Loucy (cell line): ENCODE measurements at regions not wholly inside any gene's neighbourhood (a gene's known extent, or its start where the extent isn't known, plus 50 kb on each side); places are given as distances from the start of the nearest gene placed in this dataset.

Experiments used
- H2AFZ ChIP-seq: fragments of 200-600 bp; sonication (generic); 2 replicates; pipeline ENCODE4 v1.6.0; 2016; ENCODE audit warnings: antibody characterized with exemption, mild to moderate bottlenecking, low read length, moderate library complexity
- H3F3A ChIP-seq: fragments of 200-600 bp; 2 replicates; pipeline ENCODE4 v1.6.0; 2016; ENCODE audit warnings: antibody characterized with exemption, low read depth, mild to moderate bottlenecking
- H3K27me3 ChIP-seq: fragments of 200-600 bp; sonication (generic); 2 replicates; pipeline ENCODE4 v1.6.1; 2014; ENCODE audit warnings: low read length, mild to moderate bottlenecking; ENCODE audit not compliant: insufficient read depth, poor library complexity, severe bottlenecking
- H3K36me3 ChIP-seq: fragments of 200-600 bp; sonication (generic); 2 replicates; pipeline ENCODE4 v1.6.1; 2016; ENCODE audit warnings: low read length; ENCODE audit not compliant: insufficient read depth
- H3K4me1 ChIP-seq: fragments of 200-600 bp; sonication (generic); 2 replicates; pipeline ENCODE4 v1.5.1; 2014; ENCODE audit warnings: low read length, mild to moderate bottlenecking; ENCODE audit not compliant: insufficient read depth, poor library complexity, severe bottlenecking
- H3K4me2 ChIP-seq: fragments of 200-600 bp; sonication (generic); 2 replicates; pipeline ENCODE4 v1.6.0; 2014; ENCODE audit warnings: antibody characterized with exemption, low read length, low read depth, mild to moderate bottlenecking; ENCODE audit not compliant: poor library complexity, severe bottlenecking
- H3K4me3 ChIP-seq: fragments of 200-600 bp; sonication (generic); 2 replicates; pipeline ENCODE4 v1.5.1; 2014; ENCODE audit warnings: low read length, mild to moderate bottlenecking, mixed read lengths; ENCODE audit not compliant: poor library complexity, severe bottlenecking
- H3K79me2 ChIP-seq: fragments of 200-600 bp; sonication (generic); 2 replicates; pipeline ENCODE4 v1.6.1; 2014; ENCODE audit warnings: low read length; ENCODE audit not compliant: insufficient read depth
- H3K9ac ChIP-seq: fragments of 200-600 bp; sonication (generic); 2 replicates; pipeline ENCODE4 v1.6.0; 2014; ENCODE audit warnings: mild to moderate bottlenecking, low read depth, low read length, moderate library complexity; ENCODE audit not compliant: poor library complexity, severe bottlenecking
- H3K9me2 ChIP-seq: fragments of 200-600 bp; sonication (generic); replicated peaks from 2 replicates; pipeline ENCODE4 v1.6.1; 2016; ENCODE audit warnings: low read depth, low read length, mixed read lengths
- H3K9me3 ChIP-seq: fragments of 200-600 bp; sonication (generic); 2 replicates; pipeline ENCODE4 v1.6.1; 2014; ENCODE audit warnings: mild to moderate bottlenecking, antibody characterized with exemption, low read length, low read depth; ENCODE audit not compliant: insufficient read depth
- H4K20me1 ChIP-seq: fragments of 200-600 bp; sonication (generic); 2 replicates; pipeline ENCODE4 v1.6.0; 2014; ENCODE audit warnings: antibody characterized with exemption, low read length, mild to moderate bottlenecking; ENCODE audit not compliant: insufficient read depth, poor library complexity, severe bottlenecking
- CTCF ChIP-seq: fragments of 200-600 bp; sonication (generic); conservative IDR thresholded peaks from 2 replicates; pipeline ENCODE4 v1.5.1; 2014; ENCODE audit warnings: mild to moderate bottlenecking, antibody characterized with exemption, low read length
- EZH2phosphoT487 ChIP-seq: fragments of 200-600 bp; IDR thresholded peaks from 2 replicates; pipeline ENCODE4 v1.6.1; 2018; ENCODE audit warnings: antibody characterized with exemption, mild to moderate bottlenecking, moderate library complexity, borderline replicate concordance

- Histone ChIP-seq H3K27me3 (no peaks in the 10 kb centered on the region), H3K4me3 (no peak overlapping the region), H4K20me1 (no peaks in the 10 kb centered on the region), H3K4me2 (no peak overlapping the region), H2AFZ (no peak overlapping the region), H3F3A (no peaks in the 10 kb centered on the region), H3K9me2 (no peaks in the 10 kb centered on the region), H3K9me3 (0 out of 2 replicates have a peak, but pooled peaks cover 4% of the 10 kb centered on the region), H3K36me3 (no peaks in the 10 kb centered on the region), H3K9ac (no peak overlapping the region), H3K79me2 (no peaks in the 10 kb centered on the region), H3K4me1 (no peaks in the 10 kb centered on the region)
- TF ChIP-seq CTCF (no peak), EZH2phosphoT487 (no peak)
These were observed 148.1 kb upstream of the AGAP1 start for GRCh38 chr2:235345745-235346144.

- H3K27me3 ChIP-seq = no peaks in the 10 kb centered on the region
- no peaks in the 10 kb centered on the region for H3K79me2 ChIP-seq
- no peaks in the 10 kb centered on the region for H3F3A ChIP-seq
- H2AFZ ChIP-seq = no peak overlapping the region
- no peak overlapping the region for H3K4me2 ChIP-seq
- H3K4me1 ChIP-seq = no peaks in the 10 kb centered on the region
- H3K4me3 ChIP-seq = no peak overlapping the region
- TF ChIP-seq CTCF (no peak), EZH2phosphoT487 (no peak)
- H3K9me2 ChIP-seq = no peaks in the 10 kb centered on the region
- no peaks in the 10 kb centered on the region for H4K20me1 ChIP-seq
- H3K36me3 ChIP-seq = no peaks in the 10 kb centered on the region
- H3K9ac ChIP-seq = no peak overlapping the region
- 0 out of 2 replicates have a peak, but pooled peaks cover 4% of the 10 kb centered on the region for H3K9me3 ChIP-seq
These were observed 146.2 kb upstream of the AGAP1 start for GRCh38 chr2:235347691-235348090.

- Histone ChIP-seq H3K9me2 (no peaks in the 10 kb centered on the region), H3K4me1 (no peaks in the 10 kb centered on the region), H3K4me3 (no peak overlapping the region), H3K36me3 (no peaks in the 10 kb centered on the region), H3K9me3 (0 out of 2 replicates have a peak, but pooled peaks cover 4% of the 10 kb centered on the region), H3K9ac (no peak overlapping the region), H4K20me1 (no peaks in the 10 kb centered on the region), H3K79me2 (no peaks in the 10 kb centered on the region), H2AFZ (no peak overlapping the region), H3K27me3 (no peaks in the 10 kb centered on the region), H3F3A (no peaks in the 10 kb centered on the region), H3K4me2 (no peak overlapping the region)
- TF ChIP-seq EZH2phosphoT487 = no peak
- no peak for TF ChIP-seq CTCF
These were observed 145.5 kb upstream of the AGAP1 start for GRCh38 chr2:235348329-235348728.
